OCI-LY7 (cell line): ENCODE measurements at regions not wholly inside any gene's neighbourhood (a gene's known extent, or its start where the extent isn't known, plus 50 kb on each side); places are given as distances from the start of the nearest gene placed in this dataset.

Experiments
- BruUV-seq: library from RNA; stranded (reverse); fragments of 400-500 nt; replicated peaks from 2 replicates; lab custom pipeline; 2021; lab: Mats Ljungman, UMichigan
- CTCF ChIA-PET: fragments of 300-600 bp; sonication (Branson Sonifier 250); formaldehyde crosslinking; loops from one replicate; lab custom pipeline; 2022; ENCODE audit warnings: antibody characterized with exemption; ENCODE audit not compliant: unreplicated experiment; lab: Charles Lee
- POLR2A ChIA-PET: fragments of 300-600 bp; sonication (Branson Sonifier 250); formaldehyde crosslinking; loops from one replicate; lab custom pipeline; 2022; ENCODE audit warnings: antibody characterized with exemption; lab: Charles Lee
- DNase-seq: peaks from one replicate; pipeline ENCODE4 v3.0.0-alpha.2; 2015; ENCODE audit warnings: low spot score
- H2AFZ ChIP-seq: fragments of 200-600 bp; sonication (generic), shearing (Covaris generic); 2 replicates; pipeline ENCODE4 v1.6.1; 2014; ENCODE audit warnings: mild to moderate bottlenecking, antibody characterized with exemption, low read length, moderate library complexity
- H3K27ac ChIP-seq: fragments of 200-600 bp; sonication (generic); 2 replicates; pipeline ENCODE4 v1.5.1; 2014; ENCODE audit warnings: mixed run types, low read depth, mild to moderate bottlenecking, moderate library complexity, low read length, inconsistent platforms; ENCODE audit not compliant: poor library complexity, severe bottlenecking
- H3K36me3 ChIP-seq: fragments of 200-600 bp; sonication (generic); 2 replicates; pipeline ENCODE4 v1.6.1; 2014; ENCODE audit warnings: mild to moderate bottlenecking, antibody characterized with exemption, low read length, moderate library complexity, mixed read lengths; ENCODE audit not compliant: insufficient read depth
- H3K4me1 ChIP-seq: fragments of 200-600 bp; sonication (generic); 2 replicates; pipeline ENCODE4 v1.5.1; 2014; ENCODE audit warnings: mild to moderate bottlenecking, low read length; ENCODE audit not compliant: insufficient read depth, poor library complexity, severe bottlenecking
- H3K4me2 ChIP-seq: fragments of 200-600 bp; sonication (generic); 2 replicates; pipeline ENCODE4 v1.6.1; 2014; ENCODE audit warnings: mild to moderate bottlenecking, low read length
- H3K4me3 ChIP-seq: fragments of 200-600 bp; sonication (generic); 2 replicates; pipeline ENCODE4 v1.5.1; 2014; ENCODE audit warnings: mild to moderate bottlenecking, low read depth, low read length; ENCODE audit not compliant: poor library complexity, severe bottlenecking
- H3K79me2 ChIP-seq: fragments of 200-600 bp; sonication (generic); 2 replicates; pipeline ENCODE4 v1.6.1; 2016; ENCODE audit warnings: low read depth, mild to moderate bottlenecking, low read length, moderate library complexity, mixed read lengths; ENCODE audit not compliant: insufficient read depth
- H3K9me2 ChIP-seq: fragments of 200-600 bp; sonication (generic); 2 replicates; pipeline ENCODE4 v1.6.1; 2016; ENCODE audit warnings: mild to moderate bottlenecking, low read length, mixed read lengths; ENCODE audit not compliant: insufficient read depth
- H3K9me3 ChIP-seq: fragments of 200-600 bp; sonication (generic); 2 replicates; pipeline ENCODE4 v1.6.1; 2014; ENCODE audit warnings: mild to moderate bottlenecking, mixed run types, low read length, mixed read lengths
- H4K20me1 ChIP-seq: fragments of 200-600 bp; sonication (generic); 2 replicates; pipeline ENCODE4 v1.6.1; 2014; ENCODE audit warnings: mild to moderate bottlenecking, antibody characterized with exemption, low read length, moderate library complexity, mixed read lengths; ENCODE audit not compliant: insufficient read depth
- CTCF ChIP-seq: fragments of 200-600 bp; sonication (generic); conservative IDR thresholded peaks from 2 replicates; pipeline ENCODE4 v1.5.1; 2014; ENCODE audit warnings: mild to moderate bottlenecking, antibody characterized with exemption, low read length, moderate library complexity, mixed read lengths
- EZH2phosphoT487 ChIP-seq: fragments of 200-600 bp; sonication (generic); IDR thresholded peaks from 2 replicates; pipeline ENCODE4 v1.6.1; 2018; ENCODE audit warnings: low read depth, borderline replicate concordance, mild to moderate bottlenecking, mixed run types, antibody characterized with exemption, low read length, moderate library complexity, mixed read lengths
- intact Hi-C: fragments of 100-400 bp; cut with micrococcal nuclease; formaldehyde crosslinking; loops from one replicate; pipeline ENCODE4 v1.10.0; 2022; ENCODE audit not compliant: unreplicated experiment

- TF ChIP-seq EZH2phosphoT487 = no peak
- Histone ChIP-seq H3K36me3 (no peaks in the 10 kb centered on the region), H2AFZ (no peak overlapping the region), H3K27ac (no peak overlapping the region), H4K20me1 (no peaks in the 10 kb centered on the region), H3K79me2 (no peaks in the 10 kb centered on the region), H3K4me3 (no peak overlapping the region), H3K4me1 (no peaks in the 10 kb centered on the region), H3K9me3 (no peaks in the 10 kb centered on the region), H3K9me2 (no peaks in the 10 kb centered on the region), H3K4me2 (no peak overlapping the region)
- CTCF ChIA-PET = no interaction called here
- no peak for DNase-seq
- no TSS peak for BruUV-seq
- intact Hi-C loops = no loop called here
- POLR2A ChIA-PET = interaction anchor here (0.7 kb wide), 1 partner anchor 19 kb away, joined by 3 read pairs; no protein-coding TSS in a partner anchor
These were observed 1277.2 kb upstream of the GJE1 start for GRCh38 chr6:140855520-140855919.

GRCh38 chr6:140854318-140854717 lies 1278.4 kb upstream of the GJE1 start:
- ChIA-PET POLR2A (no interaction called here), CTCF (no interaction called here)
- TF ChIP-seq CTCF (no peak), EZH2phosphoT487 (no peak)
- BruUV-seq = no TSS peak
- Histone ChIP-seq H3K79me2 (no peaks in the 10 kb centered on the region), H3K9me2 (no peaks in the 10 kb centered on the region), H3K4me2 (no peak overlapping the region), H4K20me1 (no peaks in the 10 kb centered on the region), H3K36me3 (no peaks in the 10 kb centered on the region), H3K9me3 (no peaks in the 10 kb centered on the region), H3K4me1 (no peaks in the 10 kb centered on the region), H2AFZ (no peak overlapping the region), H3K4me3 (no peak overlapping the region), H3K27ac (no peak overlapping the region)
- DNase-seq = no peak
- intact Hi-C loops = no loop called here

- TF ChIP-seq EZH2phosphoT487 (no peak), CTCF (no peak)
- Histone ChIP-seq H3K79me2 (no peaks in the 10 kb centered on the region), H3K4me3 (no peak overlapping the region), H3K9me3 (no peaks in the 10 kb centered on the region), H3K9me2 (no peaks in the 10 kb centered on the region), H3K27ac (no peak overlapping the region), H2AFZ (no peak overlapping the region), H3K36me3 (no peaks in the 10 kb centered on the region), H3K4me1 (no peaks in the 10 kb centered on the region), H4K20me1 (no peaks in the 10 kb centered on the region), H3K4me2 (no peak overlapping the region)
- no peak for DNase-seq
- ChIA-PET CTCF (no interaction called here), POLR2A (interaction anchor here (0.7 to 1.1 kb wide), 2 partner anchors 11 to 1697 kb away, joined by 3 to 4 read pairs; no protein-coding TSS in a partner anchor)
- intact Hi-C loops = no loop called here
- no TSS peak for BruUV-seq
These were observed 1282.3 kb upstream of the GJE1 start for GRCh38 chr6:140850438-140850837.
